Nephron (organoid): ENCODE measurements at regions not wholly inside any gene's neighbourhood (a gene's known extent, or its start where the extent isn't known, plus 50 kb on each side); places are given as distances from the start of the nearest gene placed in this dataset.
"Not testable (repeated sequence)": the region's sequence is repeated elsewhere in the genome, so short reads cannot be mapped to it uniquely, and the experiment has no call there.

Experiments
- H3K27ac Mint-ChIP-seq, 3 experiments: 2 replicates each; pipeline ENCODE4 v1.8.0; 2020; ENCODE audit warnings: mixed read lengths in 3 of 3, mild to moderate bottlenecking in 2 of 3, moderate library complexity in 1 of 3
- H3K27me3 Mint-ChIP-seq: 2 replicates; pipeline ENCODE4 v1.8.0; 2021; ENCODE audit warnings: low read depth, mild to moderate bottlenecking, moderate library complexity, mixed read lengths
- H3K36me3 Mint-ChIP-seq: 2 replicates; pipeline ENCODE4 v1.8.0; 2020; ENCODE audit warnings: low read depth, mixed read lengths
- H3K4me1 Mint-ChIP-seq: 2 replicates; pipeline ENCODE4 v1.8.0; 2020; ENCODE audit warnings: mixed read lengths
- H3K4me3 Mint-ChIP-seq, 3 experiments: 2 replicates each; pipeline ENCODE4 v1.8.0; 2020; ENCODE audit warnings: mild to moderate bottlenecking in 3 of 3, mixed read lengths in 3 of 3, moderate library complexity in 2 of 3
- H3K9me3 Mint-ChIP-seq: 2 replicates; pipeline ENCODE4 v1.8.0; 2020; ENCODE audit warnings: mixed read lengths
- TF ChIP-seq, protein P1 (sequence below), 3 experiments: fragments of 200-600 bp; sonication (generic); IDR thresholded peaks; one replicate each; pipeline ENCODE4 v1.5.0; 2021; ENCODE audit warnings: antibody characterized with exemption in 3 of 3; ENCODE audit not compliant: unreplicated experiment in 3 of 3

DNA sequence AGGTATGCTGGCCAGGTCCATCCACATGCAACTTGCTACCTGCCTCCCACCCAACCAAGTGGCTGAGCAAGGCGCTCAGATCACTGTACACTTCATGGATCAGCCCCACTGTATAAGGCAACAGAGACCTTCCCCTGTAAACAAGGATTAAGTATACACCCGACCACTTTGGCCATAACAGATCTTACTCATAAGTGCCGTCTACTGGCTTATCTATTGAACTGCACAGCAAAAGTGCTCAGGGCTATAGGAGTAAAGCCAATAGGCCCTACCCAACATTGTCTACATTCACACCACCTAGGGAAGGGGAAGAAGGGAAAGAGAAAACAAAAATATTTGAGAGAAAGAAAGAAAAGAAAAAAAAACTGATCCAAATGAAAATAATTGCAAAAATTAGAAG lies 663.9 kb upstream of the LRRTM1 start:
- TF ChIP-seq, protein P1, sequence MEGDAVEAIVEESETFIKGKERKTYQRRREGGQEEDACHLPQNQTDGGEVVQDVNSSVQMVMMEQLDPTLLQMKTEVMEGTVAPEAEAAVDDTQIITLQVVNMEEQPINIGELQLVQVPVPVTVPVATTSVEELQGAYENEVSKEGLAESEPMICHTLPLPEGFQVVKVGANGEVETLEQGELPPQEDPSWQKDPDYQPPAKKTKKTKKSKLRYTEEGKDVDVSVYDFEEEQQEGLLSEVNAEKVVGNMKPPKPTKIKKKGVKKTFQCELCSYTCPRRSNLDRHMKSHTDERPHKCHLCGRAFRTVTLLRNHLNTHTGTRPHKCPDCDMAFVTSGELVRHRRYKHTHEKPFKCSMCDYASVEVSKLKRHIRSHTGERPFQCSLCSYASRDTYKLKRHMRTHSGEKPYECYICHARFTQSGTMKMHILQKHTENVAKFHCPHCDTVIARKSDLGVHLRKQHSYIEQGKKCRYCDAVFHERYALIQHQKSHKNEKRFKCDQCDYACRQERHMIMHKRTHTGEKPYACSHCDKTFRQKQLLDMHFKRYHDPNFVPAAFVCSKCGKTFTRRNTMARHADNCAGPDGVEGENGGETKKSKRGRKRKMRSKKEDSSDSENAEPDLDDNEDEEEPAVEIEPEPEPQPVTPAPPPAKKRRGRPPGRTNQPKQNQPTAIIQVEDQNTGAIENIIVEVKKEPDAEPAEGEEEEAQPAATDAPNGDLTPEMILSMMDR (IDR thresholded peaks at IDR 0.05; ENCODE audit: unreplicated experiment in 3 of 3): no peak
- Mint-ChIP-seq H3K4me1 (no peaks in the 10 kb centered on the region), H3K36me3 (peaks cover 3% of the 10 kb centered on the region), H3K4me3 (no peak overlapping the region), H3K27ac (no peak overlapping the region), H3K9me3 (peaks cover 49% of the 10 kb centered on the region), H3K27me3 (no peaks in the 10 kb centered on the region)

GRCh38 chr2:80947601-80948130 lies 643.1 kb upstream of the LRRTM1 start:
- no peaks in the 10 kb centered on the region for H3K9me3 Mint-ChIP-seq
- TF ChIP-seq, protein P1 (IDR thresholded peaks at IDR 0.05; ENCODE audit: unreplicated experiment in 3 of 3): no peak
- H3K27me3 Mint-ChIP-seq: no peaks in the 10 kb centered on the region
- H3K27ac Mint-ChIP-seq: peak overlapping the region in 1 of 3 experiments; percentile 36
- no peak overlapping the region for H3K4me3 Mint-ChIP-seq
- H3K4me1 Mint-ChIP-seq: no peaks in the 10 kb centered on the region
- H3K36me3 Mint-ChIP-seq: no peaks in the 10 kb centered on the region

GRCh38 chr2:80943487-80943886 lies 638.9 kb upstream of the LRRTM1 start:
- Mint-ChIP-seq H3K4me1 (no peaks in the 10 kb centered on the region), H3K9me3 (no peaks in the 10 kb centered on the region), H3K4me3 (no peak overlapping the region), H3K36me3 (no peaks in the 10 kb centered on the region), H3K27me3 (no peaks in the 10 kb centered on the region), H3K27ac (no peak overlapping the region)
- TF ChIP-seq, protein P1 (IDR thresholded peaks at IDR 0.05; ENCODE audit: unreplicated experiment in 3 of 3): no peak

DNA sequence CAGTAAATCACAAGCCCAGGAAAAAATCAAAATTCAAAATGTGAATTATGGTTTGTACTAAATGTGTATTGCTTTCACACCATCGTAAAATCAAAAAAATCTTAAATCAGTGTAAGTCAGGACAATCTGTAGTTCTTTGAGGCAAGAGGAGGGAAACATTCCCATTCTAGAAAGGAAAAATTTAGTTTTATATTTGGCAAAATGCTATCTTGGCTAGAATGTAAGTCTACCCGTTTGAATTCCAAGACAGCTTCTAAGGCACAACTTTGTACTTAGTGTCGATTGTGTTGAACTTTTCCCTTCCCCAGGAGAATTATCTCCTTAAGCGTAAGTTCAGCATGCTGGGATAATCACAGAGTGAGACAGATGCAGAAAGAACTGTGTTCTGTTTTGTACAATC lies 638.2 kb upstream of the LRRTM1 start:
- no peaks in the 10 kb centered on the region for H3K36me3 Mint-ChIP-seq
- H3K9me3 Mint-ChIP-seq: no peaks in the 10 kb centered on the region
- TF ChIP-seq, protein P1 (IDR thresholded peaks at IDR 0.05; ENCODE audit: unreplicated experiment in 3 of 3): no peak
- no peaks in the 10 kb centered on the region for H3K4me1 Mint-ChIP-seq
- no peak overlapping the region for H3K27ac Mint-ChIP-seq
- H3K4me3 Mint-ChIP-seq: no peak overlapping the region
- H3K27me3 Mint-ChIP-seq: no peaks in the 10 kb centered on the region

GRCh38 chr2:80938463-80938862 lies 633.9 kb upstream of the LRRTM1 start:
- Mint-ChIP-seq H3K4me3 (no peak overlapping the region), H3K9me3 (peaks cover 3% of the 10 kb centered on the region), H3K27me3 (no peaks in the 10 kb centered on the region), H3K4me1 (no peaks in the 10 kb centered on the region), H3K27ac (no peak overlapping the region), H3K36me3 (no peaks in the 10 kb centered on the region)
- TF ChIP-seq, protein P1 (IDR thresholded peaks at IDR 0.05; ENCODE audit: unreplicated experiment in 3 of 3): no peak

- peaks cover 25% of the 10 kb centered on the region for H3K9me3 Mint-ChIP-seq
- H3K27ac Mint-ChIP-seq, H3K27me3 Mint-ChIP-seq, H3K4me1 Mint-ChIP-seq, H3K4me3 Mint-ChIP-seq, H3K36me3 Mint-ChIP-seq: not testable (repeated sequence)
Observed at GRCh38 chr2:80931820-80932219, 627.3 kb upstream of the LRRTM1 start.
